HUES48 (cell line): ENCODE measurements at regions not wholly inside any gene's neighbourhood (a gene's known extent, or its start where the extent isn't known, plus 50 kb on each side); places are given as distances from the start of the nearest gene placed in this dataset.

ENCODE experiments used
- H3K27ac ChIP-seq: one replicate; pipeline ENCODE4 v1.7.0; 2013; ENCODE audit warnings: low read depth, low read length, inconsistent platforms
- H3K27me3 ChIP-seq: 2 replicates; pipeline ENCODE4 v1.6.1; 2013; ENCODE audit warnings: mild to moderate bottlenecking, low read length; ENCODE audit not compliant: control insufficient read depth, insufficient read depth
- H3K36me3 ChIP-seq: 2 replicates; pipeline ENCODE4 v1.6.1; 2013; ENCODE audit warnings: low read length; ENCODE audit not compliant: control insufficient read depth, insufficient read depth
- H3K4me1 ChIP-seq: 2 replicates; pipeline ENCODE4 v1.6.1; 2013; ENCODE audit warnings: mild to moderate bottlenecking, low read length; ENCODE audit not compliant: control insufficient read depth, insufficient read depth
- H3K4me3 ChIP-seq: 2 replicates; pipeline ENCODE4 v1.5.1; 2013; ENCODE audit warnings: mild to moderate bottlenecking, low read depth, low read length
- H3K9ac ChIP-seq: 2 replicates; pipeline ENCODE4 v1.6.1; 2013; ENCODE audit warnings: mild to moderate bottlenecking, low read depth, low read length, moderate library complexity
- H3K9me3 ChIP-seq: 2 replicates; pipeline ENCODE4 v1.6.1; 2013; ENCODE audit warnings: low read length; ENCODE audit not compliant: control insufficient read depth, insufficient read depth

DNA sequence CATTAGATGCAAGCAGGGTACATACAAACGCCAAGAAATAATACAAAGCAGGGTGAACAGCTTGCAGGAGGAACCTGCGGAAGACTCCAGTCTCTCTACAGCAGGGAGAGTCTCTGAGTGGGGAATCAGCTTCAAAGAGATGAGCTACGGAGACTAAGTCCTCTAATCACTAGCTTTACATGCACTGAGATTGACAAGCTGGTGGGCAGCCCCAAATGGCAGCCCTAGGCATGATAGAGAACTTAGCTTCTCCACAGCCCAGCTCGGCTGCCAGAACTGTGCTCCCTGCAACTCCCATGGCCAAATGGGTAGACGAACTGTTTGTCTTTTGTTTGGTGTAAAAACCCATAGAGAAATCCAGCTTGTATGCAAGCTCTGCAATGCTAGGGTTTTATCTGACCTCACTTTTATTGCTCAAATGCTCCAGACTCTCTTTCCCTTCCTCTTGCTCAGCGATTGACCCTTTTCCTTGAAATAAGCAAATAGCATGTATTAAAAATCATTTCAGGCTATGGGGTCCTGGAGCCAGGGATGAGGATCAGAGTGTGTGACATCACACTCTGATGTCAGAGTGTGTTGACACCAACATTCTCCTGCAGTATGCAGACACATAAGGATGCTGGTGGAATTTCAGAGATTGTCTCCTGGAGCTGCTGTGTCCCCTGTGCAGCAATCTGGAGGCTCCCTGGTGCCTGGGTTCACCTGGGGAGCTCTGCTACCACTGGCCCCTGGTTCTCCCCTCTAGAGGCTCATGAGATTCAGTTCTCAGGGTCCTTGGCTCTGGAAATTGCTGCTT is 238.5 kb downstream of the TTLL7 start:
- Histone ChIP-seq H3K27ac (no peak overlapping the region), H3K4me3 (no peak overlapping the region), H3K36me3 (no peaks in the 10 kb centered on the region), H3K9me3 (no peaks in the 10 kb centered on the region), H3K27me3 (no peaks in the 10 kb centered on the region), H3K9ac (no peak overlapping the region), H3K4me1 (peaks cover 14% of the 10 kb centered on the region)

DNA sequence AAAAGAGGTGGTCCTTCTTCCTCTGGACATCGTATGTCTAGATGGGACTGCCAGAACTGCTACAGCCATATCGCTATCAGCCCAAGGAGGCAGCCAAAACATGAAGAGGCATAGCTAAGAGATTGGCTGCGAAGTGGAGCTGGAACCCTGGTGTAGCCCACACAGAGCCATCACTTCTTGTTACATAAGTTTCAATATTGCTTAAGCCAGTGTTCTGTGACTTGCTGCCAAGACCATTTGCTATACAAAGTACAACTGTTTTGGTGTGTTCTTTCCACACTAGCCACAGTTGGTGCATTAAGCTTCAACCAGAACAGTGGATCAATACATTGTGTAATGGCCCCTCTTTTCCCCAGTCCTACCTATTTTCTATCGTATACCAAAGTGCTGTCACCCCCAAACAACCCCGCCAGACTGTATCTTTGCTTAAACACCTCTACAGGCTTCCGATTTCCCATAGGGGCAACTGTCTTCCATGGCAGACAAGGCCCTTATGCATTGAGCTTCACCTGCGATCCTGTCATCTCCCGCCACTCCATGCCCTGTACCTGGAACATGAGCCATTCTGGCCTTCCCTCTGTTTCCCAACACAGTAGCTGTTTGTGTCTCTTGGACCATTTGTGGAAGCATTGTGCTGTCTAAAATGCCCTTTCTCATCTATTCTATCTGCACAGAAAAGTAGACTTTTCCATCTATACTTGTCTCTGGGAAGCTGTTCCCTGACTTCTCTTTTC is 241.8 kb downstream of the TTLL7 start:
- Histone ChIP-seq H3K36me3 (no peaks in the 10 kb centered on the region), H3K4me1 (peaks cover 8% of the 10 kb centered on the region; the same call in 1 of the 2 replicates), H3K4me3 (no peak overlapping the region), H3K27ac (no peak overlapping the region), H3K9ac (no peak overlapping the region), H3K9me3 (no peaks in the 10 kb centered on the region), H3K27me3 (no peaks in the 10 kb centered on the region)

DNA sequence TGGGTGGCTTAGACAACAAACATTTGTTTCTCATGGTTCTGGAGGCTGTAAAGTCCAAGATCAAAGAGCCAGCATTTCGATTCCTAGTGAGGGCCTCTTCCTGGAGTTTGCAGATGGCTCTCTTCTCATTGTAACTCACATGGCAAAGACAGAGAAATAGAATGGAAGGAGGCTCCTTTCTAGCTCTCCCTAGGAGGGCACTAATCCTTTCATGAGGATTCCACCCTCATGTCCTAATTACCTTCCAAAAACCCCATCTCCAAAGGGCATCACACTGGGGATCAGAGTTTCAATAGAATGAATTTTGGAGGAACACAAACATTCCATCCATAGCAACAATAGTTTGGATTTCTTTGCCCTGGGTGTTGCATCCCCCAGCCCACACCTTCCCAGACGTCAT is 247.3 kb downstream of the TTLL7 start:
- Histone ChIP-seq H3K9ac (no peak overlapping the region), H3K4me1 (no peaks in the 10 kb centered on the region), H3K27me3 (no peaks in the 10 kb centered on the region), H3K27ac (peak overlapping the region; percentile 81), H3K4me3 (no peak overlapping the region), H3K36me3 (no peaks in the 10 kb centered on the region), H3K9me3 (no peaks in the 10 kb centered on the region)

- Histone ChIP-seq H3K27ac (no peak overlapping the region), H3K9me3 (no peaks in the 10 kb centered on the region), H3K36me3 (no peaks in the 10 kb centered on the region), H3K27me3 (no peaks in the 10 kb centered on the region), H3K4me1 (no peaks in the 10 kb centered on the region), H3K9ac (no peak overlapping the region), H3K4me3 (no peak overlapping the region)
These were observed 248.7 kb downstream of the TTLL7 start for GRCh38 chr1:83750201-83750600.

GRCh38 chr1:83747853-83748482 is 251.0 kb downstream of the TTLL7 start:
- no peaks in the 10 kb centered on the region for H3K4me1 ChIP-seq
- no peak overlapping the region for H3K4me3 ChIP-seq
- H3K27me3 ChIP-seq, result no peaks in the 10 kb centered on the region

GRCh38 chr1:83746234-83746633 is 252.7 kb downstream of the TTLL7 start:
- H3K27ac ChIP-seq, result no peak overlapping the region
- H3K4me1 ChIP-seq, result peaks cover 8% of the 10 kb centered on the region
- H3K4me3 ChIP-seq, result no peak overlapping the region
- H3K27me3 ChIP-seq, result no peaks in the 10 kb centered on the region
- no peak overlapping the region for H3K9ac ChIP-seq
- H3K36me3 ChIP-seq, result no peaks in the 10 kb centered on the region
- H3K9me3 ChIP-seq, result no peaks in the 10 kb centered on the region

More at GRCh38 chr1:83747853-83748482, 251.0 kb downstream of the TTLL7 start:
- Histone ChIP-seq H3K9me3 (no peaks in the 10 kb centered on the region), H3K27ac (no peak overlapping the region), H3K36me3 (no peaks in the 10 kb centered on the region), H3K9ac (no peak overlapping the region)

- H3K4me3 ChIP-seq, result no peak overlapping the region
These were observed 256.5 kb downstream of the TTLL7 start for GRCh38 chr1:83742446-83742845.

GRCh38 chr1:83741770-83742169 is 257.2 kb downstream of the TTLL7 start:
- Histone ChIP-seq H3K36me3 (no peaks in the 10 kb centered on the region), H3K4me1 (peaks cover 11% of the 10 kb centered on the region), H3K27ac (peak overlapping the region; percentile 43), H3K27me3 (no peaks in the 10 kb centered on the region), H3K4me3 (no peak overlapping the region), H3K9me3 (no peaks in the 10 kb centered on the region), H3K9ac (no peak overlapping the region)

More at GRCh38 chr1:83742446-83742845, 256.5 kb downstream of the TTLL7 start:
- no peaks in the 10 kb centered on the region for H3K36me3 ChIP-seq
- peaks cover 11% of the 10 kb centered on the region for H3K4me1 ChIP-seq
- H3K9me3 ChIP-seq, result no peaks in the 10 kb centered on the region
- H3K27me3 ChIP-seq, result no peaks in the 10 kb centered on the region
- H3K27ac ChIP-seq, result no peak overlapping the region
- no peak overlapping the region for H3K9ac ChIP-seq

DNA sequence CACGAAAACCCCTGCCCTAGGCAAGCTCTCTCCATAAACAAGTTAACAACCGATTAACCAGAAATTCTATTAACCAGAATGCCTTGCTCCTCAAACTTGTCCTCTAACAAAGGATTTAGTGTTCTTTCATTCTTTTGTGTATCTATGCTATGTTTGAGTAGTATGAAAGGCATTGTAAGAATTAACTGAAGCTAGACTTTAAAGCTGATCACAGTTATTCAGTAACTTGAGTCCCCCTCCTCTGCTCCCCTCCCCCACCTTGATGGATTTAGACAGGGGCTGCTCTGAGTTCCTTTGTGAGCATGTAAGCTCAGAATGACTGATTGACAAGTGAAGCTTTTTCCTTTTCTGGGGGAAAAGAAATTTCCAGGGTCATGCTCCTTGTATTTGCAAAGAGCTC is 257.6 kb downstream of the TTLL7 start:
- H3K9me3 ChIP-seq, result no peaks in the 10 kb centered on the region
- H3K27ac ChIP-seq, result peak overlapping the region; percentile 43
- H3K27me3 ChIP-seq, result no peaks in the 10 kb centered on the region
- peaks cover 11% of the 10 kb centered on the region for H3K4me1 ChIP-seq
- H3K36me3 ChIP-seq, result no peaks in the 10 kb centered on the region
- H3K9ac ChIP-seq, result no peak overlapping the region
- H3K4me3 ChIP-seq, result no peak overlapping the region

GRCh38 chr1:83735526-83735925 is 263.4 kb downstream of the TTLL7 start:
- Histone ChIP-seq H3K4me3 (no peak overlapping the region), H3K27ac (no peak overlapping the region), H3K27me3 (no peaks in the 10 kb centered on the region), H3K4me1 (no peaks in the 10 kb centered on the region), H3K9me3 (no peaks in the 10 kb centered on the region), H3K9ac (no peak overlapping the region), H3K36me3 (no peaks in the 10 kb centered on the region)

- no peak overlapping the region for H3K27ac ChIP-seq
- no peaks in the 10 kb centered on the region for H3K36me3 ChIP-seq
- H3K9ac ChIP-seq, result no peak overlapping the region
- no peaks in the 10 kb centered on the region for H3K4me1 ChIP-seq
- no peak overlapping the region for H3K4me3 ChIP-seq
- H3K9me3 ChIP-seq, result no peaks in the 10 kb centered on the region
- H3K27me3 ChIP-seq, result no peaks in the 10 kb centered on the region
These were observed 264.5 kb downstream of the TTLL7 start for GRCh38 chr1:83734420-83734819.
